Left renal pelvis (tissue), 4 donors: ENCODE measurements at regions not wholly inside any gene's neighbourhood (a gene's known extent, or its start where the extent isn't known, plus 50 kb on each side); places are given as distances from the start of the nearest gene placed in this dataset.
"Not testable (repeated sequence)": the region's sequence is repeated elsewhere in the genome, so short reads cannot be mapped to it uniquely, and the experiment has no call there.

Experiments used
- DNase-seq, 4 donors: peaks; one replicate each; pipeline ENCODE4 v3.0.0-alpha.2; 2013; ENCODE audit warnings: low read depth in 4 of 4, low spot score in 3 of 4

- DNase-seq: no peak
Measured at GRCh38 chr13:104592545-104593250, 1526.5 kb upstream of the SLC10A2 start.

- no peak for DNase-seq
Measured at GRCh38 chr13:104592127-104592526, 1525.9 kb upstream of the SLC10A2 start.

- DNase-seq: peak in 1 of 4 donors; percentile 14
Measured at GRCh38 chr13:104586051-104586746, 1520.0 kb upstream of the SLC10A2 start.

GRCh38 chr13:104584481-104584880 lies 1518.3 kb upstream of the SLC10A2 start:
- no peak for DNase-seq

GRCh38 chr13:104580931-104581330 lies 1514.7 kb upstream of the SLC10A2 start:
- no peak for DNase-seq

GRCh38 chr13:104577071-104577815 lies 1511.0 kb upstream of the SLC10A2 start:
- no peak for DNase-seq

GRCh38 chr13:104571893-104572229 lies 1505.6 kb upstream of the SLC10A2 start:
- no peak for DNase-seq

- DNase-seq: peak; percentile 61 to 79 (median 70)
Measured at GRCh38 chr13:104571161-104571892, 1505.1 kb upstream of the SLC10A2 start.

- DNase-seq: no peak
Measured at GRCh38 chr13:104567114-104567513, 1500.9 kb upstream of the SLC10A2 start.

- DNase-seq: no peak
Measured at GRCh38 chr13:104565888-104566287, 1499.7 kb upstream of the SLC10A2 start.

- DNase-seq: no peak
Measured at GRCh38 chr13:104553896-104554295, 1487.7 kb upstream of the SLC10A2 start.

- DNase-seq: no peak
Measured at GRCh38 chr13:104553186-104553585, 1487.0 kb upstream of the SLC10A2 start.

- DNase-seq: no peak
Measured at GRCh38 chr13:104534847-104535246, 1468.6 kb upstream of the SLC10A2 start.

- DNase-seq: no peak
Measured at GRCh38 chr13:104532132-104532531, 1465.9 kb upstream of the SLC10A2 start.

GRCh38 chr13:104530741-104531140 lies 1464.5 kb upstream of the SLC10A2 start:
- no peak for DNase-seq

GRCh38 chr13:104526561-104526960 lies 1460.3 kb upstream of the SLC10A2 start:
- no peak for DNase-seq

GRCh38 chr13:104525467-104525866 lies 1459.2 kb upstream of the SLC10A2 start:
- DNase-seq: no peak

GRCh38 chr13:104522235-104523072 lies 1456.2 kb upstream of the SLC10A2 start:
- DNase-seq: no peak

- DNase-seq: no peak
Measured at GRCh38 chr13:104510422-104510821, 1444.2 kb upstream of the SLC10A2 start.

GRCh38 chr13:104493502-104493901 lies 1427.3 kb upstream of the SLC10A2 start:
- not testable (repeated sequence) for DNase-seq
